HFFc6 (cell line): ENCODE measurements at regions not wholly inside any gene's neighbourhood (a gene's known extent, or its start where the extent isn't known, plus 50 kb on each side); places are given as distances from the start of the nearest gene placed in this dataset.

Experiments
- DNase-seq: peaks from one replicate; pipeline ENCODE4 v3.0.0-alpha.2; 2018
- H3K27ac Mint-ChIP-seq: 2 replicates; pipeline ENCODE4 v1.8.0; 2020; ENCODE audit warnings: mild to moderate bottlenecking, mixed read lengths
- H3K27me3 Mint-ChIP-seq: 2 replicates; pipeline ENCODE4 v1.8.0; 2021; ENCODE audit warnings: mild to moderate bottlenecking, moderate library complexity, mixed read lengths; ENCODE audit not compliant: insufficient read depth
- H3K36me3 Mint-ChIP-seq: 2 replicates; pipeline ENCODE4 v1.8.0; 2021; ENCODE audit warnings: low read depth, mixed read lengths
- H3K4me1 Mint-ChIP-seq: 2 replicates; pipeline ENCODE4 v1.8.0; 2020; ENCODE audit warnings: low read depth, mixed read lengths
- H3K4me3 Mint-ChIP-seq: 2 replicates; pipeline ENCODE4 v1.8.0; 2020; ENCODE audit warnings: mild to moderate bottlenecking, moderate library complexity, mixed read lengths
- H3K9me3 Mint-ChIP-seq: 2 replicates; pipeline ENCODE4 v1.8.0; 2020; ENCODE audit warnings: mild to moderate bottlenecking, mixed read lengths
- CTCF ChIP-seq: fragments of 200-600 bp; sonication (generic); IDR thresholded peaks from 2 replicates; pipeline ENCODE4 v1.5.0; 2021; ENCODE audit warnings: antibody characterized with exemption, mild to moderate bottlenecking

DNA sequence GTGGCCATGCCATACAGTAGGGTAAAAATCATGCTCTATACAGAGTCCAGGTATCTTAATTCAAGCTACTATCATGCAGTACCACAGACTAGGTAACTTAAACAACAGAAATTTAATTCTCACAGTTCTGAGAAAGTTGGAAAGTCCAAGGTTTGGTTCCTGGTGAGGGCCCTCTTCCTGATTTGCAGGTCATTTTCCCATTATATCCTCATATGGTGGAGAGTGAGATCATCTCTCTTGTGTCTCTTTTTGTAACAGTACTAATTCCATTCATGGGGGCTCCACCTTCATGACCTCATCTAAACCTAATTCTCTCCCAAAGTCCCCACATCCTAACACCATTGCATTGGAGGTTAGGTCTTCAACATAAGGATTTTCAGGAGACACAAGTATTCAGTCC, 335.0 kb upstream of the ACVR2A start:
- peaks cover 28% of the 10 kb centered on the region for H3K9me3 Mint-ChIP-seq
- H3K27me3 Mint-ChIP-seq, result no peaks in the 10 kb centered on the region
- H3K36me3 Mint-ChIP-seq, result peaks cover 4% of the 10 kb centered on the region; the same call in 1 of the 2 replicates
- no peak overlapping the region for H3K27ac Mint-ChIP-seq
- DNase-seq, result no peak
- no peaks in the 10 kb centered on the region for H3K4me1 Mint-ChIP-seq
- TF ChIP-seq CTCF, result no peak
- H3K4me3 Mint-ChIP-seq, result no peak overlapping the region

DNA sequence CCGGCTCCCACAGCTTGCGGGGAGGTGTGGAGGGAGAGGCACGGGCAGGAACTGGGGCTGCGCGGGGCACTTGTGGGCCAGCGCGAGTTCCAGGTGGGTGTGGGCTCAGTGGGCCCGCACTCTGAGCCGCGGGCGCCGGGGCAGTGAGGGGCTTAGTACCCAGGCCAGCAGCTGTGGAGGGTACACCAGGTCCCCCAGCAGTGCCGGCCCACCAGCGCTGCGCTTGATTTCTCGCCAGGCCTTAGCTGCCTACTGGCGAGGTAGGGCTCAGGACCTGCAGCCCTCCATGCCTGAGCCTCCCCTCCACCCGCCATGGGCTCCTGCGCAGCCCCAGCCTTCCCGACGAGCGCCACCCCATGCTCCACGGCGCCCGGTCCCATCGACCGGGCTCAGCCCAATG, 337.9 kb upstream of the ACVR2A start:
- Mint-ChIP-seq H3K9me3 (peaks cover 37% of the 10 kb centered on the region), H3K27ac (no peak overlapping the region), H3K4me3 (no peak overlapping the region), H3K4me1 (no peaks in the 10 kb centered on the region), H3K36me3 (peaks cover 4% of the 10 kb centered on the region; the same call in 1 of the 2 replicates), H3K27me3 (no peaks in the 10 kb centered on the region)
- DNase-seq, result no peak
- TF ChIP-seq CTCF, result no peak

- Mint-ChIP-seq H3K36me3 (peaks cover 4% of the 10 kb centered on the region; the same call in 1 of the 2 replicates), H3K4me1 (no peaks in the 10 kb centered on the region), H3K9me3 (peaks cover 35% of the 10 kb centered on the region), H3K27me3 (no peaks in the 10 kb centered on the region), H3K4me3 (no peak overlapping the region), H3K27ac (no peak overlapping the region)
- DNase-seq, result no peak
- TF ChIP-seq CTCF, result no peak
Measured at GRCh38 chr2:147502711-147503290, 342.0 kb upstream of the ACVR2A start.

DNA sequence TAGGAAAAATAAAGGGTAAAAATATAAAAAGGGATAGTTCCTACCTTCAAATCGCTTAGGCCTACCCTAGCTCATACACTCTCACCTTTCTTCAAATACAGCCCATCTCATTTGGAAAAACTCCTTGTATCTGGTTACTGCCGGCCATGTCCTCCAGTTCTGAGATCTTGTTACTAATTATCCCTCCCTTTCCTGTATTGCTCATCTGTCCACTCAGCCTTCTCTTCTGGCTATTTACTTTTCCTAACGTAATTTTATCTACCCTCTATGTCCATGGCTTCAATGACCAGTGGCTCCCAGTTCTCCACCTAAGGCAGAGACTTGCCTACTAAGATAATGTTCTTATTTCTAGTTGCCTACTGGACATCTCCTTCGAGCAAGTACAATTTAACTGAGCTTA, 342.9 kb upstream of the ACVR2A start:
- Mint-ChIP-seq H3K36me3 (peaks cover 4% of the 10 kb centered on the region; the same call in 1 of the 2 replicates), H3K27me3 (no peaks in the 10 kb centered on the region), H3K4me3 (no peak overlapping the region), H3K9me3 (peaks cover 30% of the 10 kb centered on the region), H3K27ac (no peak overlapping the region), H3K4me1 (no peaks in the 10 kb centered on the region)
- DNase-seq, result no peak
- no peak for TF ChIP-seq CTCF

GRCh38 chr2:147500819-147501395, 343.9 kb upstream of the ACVR2A start:
- DNase-seq, result no peak
- H3K4me1 Mint-ChIP-seq, result no peaks in the 10 kb centered on the region
- no peak for TF ChIP-seq CTCF
- no peaks in the 10 kb centered on the region for H3K36me3 Mint-ChIP-seq
- peaks cover 30% of the 10 kb centered on the region for H3K9me3 Mint-ChIP-seq
- no peak overlapping the region for H3K4me3 Mint-ChIP-seq
- no peak overlapping the region for H3K27ac Mint-ChIP-seq
- no peaks in the 10 kb centered on the region for H3K27me3 Mint-ChIP-seq
